Naive thymus-derived CD4-positive, alpha-beta T cell (primary cell): ENCODE measurements at regions not wholly inside any gene's neighbourhood (a gene's known extent, or its start where the extent isn't known, plus 50 kb on each side); places are given as distances from the start of the nearest gene placed in this dataset.

Experiments used
- ATAC-seq: fragments of 150-1000 bp; cut with Tn5 transposase; 2 replicates; pipeline ENCODE4 v1.10.0; 2021; ENCODE audit warnings: mild to moderate bottlenecking, moderate library complexity
- CTCF ChIA-PET: fragments of 350-600 bp; sonication (Branson Sonifier 250); formaldehyde crosslinking; loops from one replicate; lab custom pipeline; 2021; ENCODE audit warnings: antibody characterized with exemption; lab: Charles Lee
- POLR2A ChIA-PET: fragments of 350-600 bp; sonication (Branson Sonifier 250); formaldehyde crosslinking; loops from one replicate; lab custom pipeline; 2021; ENCODE audit warnings: antibody characterized with exemption, inconsistent platforms; lab: Charles Lee
- DNase-seq, 9 donors: peaks; one replicate each; pipeline versions ENCODE4 v3.0.0 to v3.0.0-alpha.2; 2020 to 2022; ENCODE audit warnings: mixed read lengths in 1 of 9
- H3K27ac ChIP-seq: one replicate; pipeline ENCODE4 v1.7.0; 2013; ENCODE audit warnings: mild to moderate bottlenecking, low read depth, low read length, moderate library complexity
- H3K27me3 ChIP-seq, 2 donors: one replicate each; pipeline ENCODE4 v1.7.0; 2013; ENCODE audit warnings: low read length in 2 of 2, mild to moderate bottlenecking in 2 of 2, moderate library complexity in 2 of 2; ENCODE audit not compliant: control insufficient read depth in 2 of 2, insufficient read depth in 2 of 2
- H3K36me3 ChIP-seq, 3 experiments: 1 replicate in 2 of 3; 2 replicates in 1 of 3; pipeline ENCODE4 v1.7.0; 2013; ENCODE audit warnings: low read length in 3 of 3, mild to moderate bottlenecking in 3 of 3, moderate library complexity in 1 of 3; ENCODE audit not compliant: insufficient read depth in 3 of 3, control insufficient read depth in 2 of 3
- H3K4me1 ChIP-seq, 2 donors: one replicate each; pipeline ENCODE4 v1.7.0; 2013; ENCODE audit warnings: low read length in 2 of 2, mild to moderate bottlenecking in 2 of 2, moderate library complexity in 1 of 2; ENCODE audit not compliant: control insufficient read depth in 2 of 2, insufficient read depth in 2 of 2
- H3K4me3 ChIP-seq: 2 replicates; pipeline ENCODE4 v1.7.0; 2013; ENCODE audit warnings: mild to moderate bottlenecking, low read length
- H3K9me3 ChIP-seq, 3 experiments: 1 replicate in 2 of 3; 2 replicates in 1 of 3; pipeline ENCODE4 v1.7.0; 2013; ENCODE audit warnings: low read length in 3 of 3; ENCODE audit not compliant: control insufficient read depth in 2 of 3
- H3K27ac Mint-ChIP-seq, 9 donors: one replicate each; pipeline ENCODE4 v1.8.0; 2020 to 2022; ENCODE audit warnings: mixed read lengths in 9 of 9, mild to moderate bottlenecking in 8 of 9, moderate library complexity in 5 of 9, inconsistent platforms in 2 of 9
- H3K27me3 Mint-ChIP-seq, 5 donors: one replicate each; pipeline ENCODE4 v1.8.0; 2021 to 2022; ENCODE audit warnings: mixed read lengths in 5 of 5, mild to moderate bottlenecking in 1 of 5
- H3K36me3 Mint-ChIP-seq, 5 donors: one replicate each; pipeline ENCODE4 v1.8.0; 2020 to 2022; ENCODE audit warnings: mixed read lengths in 5 of 5, mild to moderate bottlenecking in 3 of 5, inconsistent platforms in 1 of 5
- H3K4me1 Mint-ChIP-seq, 7 donors: one replicate each; pipeline ENCODE4 v1.8.0; 2020 to 2022; ENCODE audit warnings: mixed read lengths in 7 of 7, mild to moderate bottlenecking in 3 of 7, inconsistent platforms in 1 of 7
- H3K4me3 Mint-ChIP-seq, 10 donors: one replicate each; pipeline ENCODE4 v1.8.0; 2020 to 2022; ENCODE audit warnings: mild to moderate bottlenecking in 10 of 10, mixed read lengths in 10 of 10, moderate library complexity in 6 of 10, inconsistent platforms in 2 of 10
- H3K9me3 Mint-ChIP-seq, 11 donors: one replicate each; pipeline ENCODE4 v1.8.0; 2020 to 2022; ENCODE audit warnings: mixed read lengths in 11 of 11, mild to moderate bottlenecking in 4 of 11, inconsistent platforms in 1 of 11, moderate library complexity in 1 of 11
- intact Hi-C, 2 donors: fragments of 100-400 bp; cut with micrococcal nuclease; formaldehyde crosslinking; loops; one replicate each; pipeline ENCODE4 v1.15.1; 2023

DNA sequence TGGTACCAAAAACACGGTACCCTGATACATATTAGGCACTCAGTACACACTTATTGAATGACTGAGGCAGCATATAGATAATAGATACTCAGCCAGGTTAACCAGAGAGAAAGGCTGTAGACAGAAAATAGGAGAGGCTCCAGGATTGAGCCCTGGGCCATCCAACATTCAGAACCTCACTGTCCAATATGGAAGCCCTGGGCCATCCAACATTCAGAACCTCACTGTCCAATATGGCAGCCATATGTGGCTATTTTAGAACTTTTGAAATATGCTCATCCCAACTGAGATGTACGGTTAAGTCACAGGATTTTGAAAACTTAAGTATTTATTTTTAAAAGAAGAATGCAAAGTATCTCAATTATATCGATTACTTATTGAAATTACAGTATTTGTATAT lies 142.5 kb upstream of the ID4 start:
- Histone ChIP-seq H3K27me3 (no peaks in the 10 kb centered on the region), H3K36me3 (no peaks in the 10 kb centered on the region), H3K27ac (no peak overlapping the region), H3K9me3 (no peaks in the 10 kb centered on the region), H3K4me3 (no peak overlapping the region), H3K4me1 (no peaks in the 10 kb centered on the region)
- ChIA-PET POLR2A (no interaction called here), CTCF (no interaction called here)
- no peak for DNase-seq
- no peaks in the 10 kb centered on the region for H3K36me3 Mint-ChIP-seq
- no peak overlapping the region for H3K4me3 Mint-ChIP-seq
- intact Hi-C loops, result no loop called here
- no peak for ATAC-seq
- no peak overlapping the region for H3K27ac Mint-ChIP-seq
- no peaks in the 10 kb centered on the region for H3K4me1 Mint-ChIP-seq
- H3K27me3 Mint-ChIP-seq, result peaks cover 21 to 33% (median 23%) of the 10 kb centered on the region in 5 donors
- H3K9me3 Mint-ChIP-seq, result peaks cover 0 to 14% (median 6%) of the 10 kb centered on the region in 11 donors

DNA sequence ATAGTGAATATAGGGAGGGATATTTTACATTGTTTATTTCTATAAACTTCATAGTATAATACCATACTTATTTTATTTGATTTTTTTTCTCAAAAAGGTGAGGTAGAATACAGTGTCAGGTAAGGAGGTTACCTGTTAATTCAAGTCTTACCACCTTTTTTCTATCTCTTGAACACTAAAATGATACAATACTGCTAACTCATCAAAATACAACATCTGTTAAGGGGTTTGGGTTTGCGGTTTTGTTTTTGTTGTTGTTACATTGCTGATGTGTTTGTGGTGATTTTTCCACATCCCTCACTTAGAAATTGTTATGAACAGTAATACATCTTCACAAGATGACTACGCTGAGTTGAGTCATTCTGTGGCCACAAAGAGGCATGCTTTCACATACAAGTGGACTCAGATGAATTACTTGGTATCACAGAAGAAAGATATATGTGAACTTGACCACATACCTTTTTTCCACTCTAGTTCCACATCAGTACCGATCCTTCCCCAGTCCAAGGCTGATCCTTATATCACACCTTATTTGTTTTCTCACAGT lies 139.4 kb upstream of the ID4 start:
- CTCF ChIA-PET, result no interaction called here
- H3K36me3 Mint-ChIP-seq, result no peaks in the 10 kb centered on the region

DNA sequence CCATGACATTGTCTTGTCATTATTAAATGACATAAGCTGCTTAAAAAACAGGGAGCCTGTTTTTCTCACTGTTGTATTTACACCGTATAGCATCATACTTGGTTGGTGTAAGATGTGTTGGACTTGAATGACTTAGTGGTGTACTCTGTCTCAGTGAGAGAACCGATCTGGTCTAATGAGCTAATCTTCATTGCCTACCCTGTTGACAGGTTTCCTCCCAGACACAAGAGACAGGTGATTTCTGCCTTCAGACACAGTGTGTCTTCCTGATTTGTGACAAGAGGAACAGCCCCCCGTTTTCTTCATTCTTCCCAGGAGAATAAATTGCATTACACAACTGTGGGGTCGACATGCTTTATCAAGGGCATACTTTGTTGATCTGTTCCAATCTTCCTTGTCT lies 137.2 kb upstream of the ID4 start:
- Mint-ChIP-seq H3K4me3 (no peak overlapping the region), H3K27ac (no peak overlapping the region), H3K27me3 (peaks cover 0 to 3% (median 0%) of the 10 kb centered on the region in 5 donors), H3K4me1 (no peaks in the 10 kb centered on the region), H3K36me3 (no peaks in the 10 kb centered on the region), H3K9me3 (peaks cover 0 to 18% (median 4%) of the 10 kb centered on the region in 11 donors)
- intact Hi-C loops, result no loop called here
- Histone ChIP-seq H3K4me3 (no peak overlapping the region), H3K36me3 (no peaks in the 10 kb centered on the region), H3K27ac (no peak overlapping the region), H3K9me3 (no peaks in the 10 kb centered on the region), H3K4me1 (no peaks in the 10 kb centered on the region), H3K27me3 (no peaks in the 10 kb centered on the region)
- POLR2A ChIA-PET, result no interaction called here
- CTCF ChIA-PET, result no interaction called here
- no peak for ATAC-seq
- no peak for DNase-seq

More for the DNA sequence above, 139.4 kb upstream of the ID4 start:
- Mint-ChIP-seq H3K4me3 (no peak overlapping the region), H3K27ac (no peak overlapping the region), H3K9me3 (peaks cover 0 to 14% (median 6%) of the 10 kb centered on the region in 11 donors), H3K4me1 (no peaks in the 10 kb centered on the region), H3K27me3 (peaks cover 0 to 8% (median 4%) of the 10 kb centered on the region in 5 donors)
- H3K27me3 ChIP-seq, result no peaks in the 10 kb centered on the region
- DNase-seq (no peak), ATAC-seq (no peak)
- intact Hi-C loops, result no loop called here
- H3K36me3 ChIP-seq, result no peaks in the 10 kb centered on the region
- H3K27ac ChIP-seq, result no peak overlapping the region
- no peaks in the 10 kb centered on the region for H3K9me3 ChIP-seq
- H3K4me1 ChIP-seq, result no peaks in the 10 kb centered on the region
- no peak overlapping the region for H3K4me3 ChIP-seq
- POLR2A ChIA-PET, result no interaction called here

DNA sequence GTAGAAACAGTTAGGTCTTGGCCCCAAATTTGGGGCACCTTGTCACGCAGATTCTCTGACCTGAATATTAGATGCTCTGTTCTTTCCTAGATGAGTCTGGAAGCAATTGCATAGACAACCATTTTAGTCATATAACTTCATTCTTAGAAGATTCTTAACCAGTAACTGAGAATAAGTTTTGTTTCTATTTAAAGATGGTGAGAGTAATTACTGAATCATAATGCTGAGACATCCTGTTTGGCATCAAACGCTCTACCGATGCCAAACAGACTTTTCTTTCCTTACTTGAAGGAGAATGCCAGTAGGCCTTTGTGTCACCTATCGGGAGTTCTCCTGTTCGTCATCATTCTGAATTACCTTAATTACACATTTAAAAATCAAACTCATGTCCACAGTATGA lies 131.6 kb upstream of the ID4 start:
- DNase-seq (no peak), ATAC-seq (no peak)
- no peaks in the 10 kb centered on the region for H3K27me3 ChIP-seq
- H3K36me3 Mint-ChIP-seq, result no peaks in the 10 kb centered on the region
- no peak overlapping the region for H3K4me3 Mint-ChIP-seq
- no peaks in the 10 kb centered on the region for H3K4me1 Mint-ChIP-seq
- H3K4me3 ChIP-seq, result no peak overlapping the region
- no peak overlapping the region for H3K27ac Mint-ChIP-seq
- no peak overlapping the region for H3K27ac ChIP-seq
- peaks cover 0 to 3% (median 0%) of the 10 kb centered on the region in 5 donors for H3K27me3 Mint-ChIP-seq
- H3K9me3 ChIP-seq, result no peaks in the 10 kb centered on the region
- H3K36me3 ChIP-seq, result no peaks in the 10 kb centered on the region
- peaks cover 0 to 8% (median 3%) of the 10 kb centered on the region in 11 donors for H3K9me3 Mint-ChIP-seq
- intact Hi-C loops, result no loop called here
- ChIA-PET POLR2A (no interaction called here), CTCF (no interaction called here)
- H3K4me1 ChIP-seq, result no peaks in the 10 kb centered on the region

DNA sequence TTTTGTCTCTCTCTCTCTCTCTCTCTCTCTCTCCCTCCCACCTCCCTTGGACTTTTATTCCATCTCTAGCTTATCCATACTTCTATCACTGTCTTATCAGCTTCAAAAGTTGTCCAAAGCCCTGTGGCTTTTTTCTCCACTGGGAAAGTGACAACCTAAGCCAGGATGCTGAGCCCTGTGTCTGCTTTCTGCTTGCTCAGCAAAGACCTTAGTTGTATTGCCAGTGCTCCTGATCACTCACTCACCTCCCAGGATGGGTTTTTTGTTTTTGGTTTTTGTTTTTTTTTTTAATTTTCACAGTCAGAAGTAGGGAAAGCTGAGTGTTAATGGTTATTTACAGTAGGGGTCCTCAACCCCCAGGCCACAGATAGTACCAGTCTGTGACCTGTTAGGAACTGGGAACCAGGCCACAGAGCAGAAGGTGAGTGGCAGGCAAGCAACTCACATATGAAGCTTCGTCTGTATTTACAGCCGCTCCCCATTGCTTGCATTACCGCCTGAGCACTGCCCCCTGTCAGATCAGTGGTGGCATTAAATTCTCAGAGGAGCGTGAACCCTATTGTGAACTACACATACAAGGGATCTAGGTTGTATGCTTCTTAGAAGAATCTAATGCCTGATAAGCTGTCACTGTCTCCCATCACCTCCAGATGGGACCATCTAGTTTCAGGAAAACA lies 125.0 kb upstream of the ID4 start:
- ChIA-PET POLR2A (no interaction called here), CTCF (no interaction called here)
- peaks cover 0 to 3% (median 0%) of the 10 kb centered on the region in 5 donors for H3K27me3 Mint-ChIP-seq
- Histone ChIP-seq H3K27ac (no peak overlapping the region), H3K36me3 (no peaks in the 10 kb centered on the region), H3K9me3 (no peaks in the 10 kb centered on the region), H3K27me3 (no peaks in the 10 kb centered on the region), H3K4me3 (no peak overlapping the region), H3K4me1 (no peaks in the 10 kb centered on the region)
- ATAC-seq (no peak), DNase-seq (no peak)
- H3K36me3 Mint-ChIP-seq, result no peaks in the 10 kb centered on the region
- intact Hi-C loops, result no loop called here
- peaks cover 0 to 4% (median 0%) of the 10 kb centered on the region in 11 donors for H3K9me3 Mint-ChIP-seq
- H3K4me3 Mint-ChIP-seq, result no peak overlapping the region
- H3K27ac Mint-ChIP-seq, result no peak overlapping the region
- H3K4me1 Mint-ChIP-seq, result no peaks in the 10 kb centered on the region

DNA sequence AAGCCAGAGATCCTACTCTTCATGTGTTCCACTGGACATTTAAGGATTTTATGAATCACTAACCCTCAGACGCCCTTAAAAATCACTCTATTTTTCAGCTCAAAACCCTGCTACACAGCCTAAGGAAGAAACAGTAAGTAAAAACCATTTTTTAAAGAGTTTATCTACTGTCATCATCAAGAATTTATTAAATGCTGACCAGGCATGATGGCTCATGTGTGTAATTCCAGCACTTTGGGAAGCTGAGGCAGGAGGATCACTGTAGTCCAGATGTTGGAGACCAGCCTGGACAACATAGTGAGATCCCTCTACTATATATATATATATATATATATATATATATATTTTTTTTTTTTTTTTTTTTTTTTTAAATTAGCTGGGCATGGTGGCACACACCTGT lies 124.2 kb upstream of the ID4 start:
- H3K9me3 ChIP-seq, result no peaks in the 10 kb centered on the region

DNA sequence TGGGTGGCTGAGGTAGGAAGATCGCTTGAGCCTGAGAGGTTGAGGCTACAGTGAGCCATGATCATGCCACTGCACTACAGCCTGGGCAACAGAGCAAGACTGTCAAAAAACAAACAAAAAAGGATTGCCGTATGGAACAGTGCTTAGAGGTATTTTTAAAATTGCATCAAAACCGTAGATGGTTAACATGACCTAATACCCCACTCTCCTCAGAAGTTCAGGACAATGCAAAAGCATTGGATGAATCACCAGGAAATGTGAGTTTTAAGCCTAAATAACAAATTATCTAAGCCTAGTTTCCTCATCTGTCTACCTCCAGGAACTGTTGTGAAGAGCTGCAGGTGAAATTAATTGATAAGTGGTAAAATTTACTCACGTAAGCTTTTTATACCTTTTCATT lies 123.8 kb upstream of the ID4 start:
- Mint-ChIP-seq H3K9me3 (peaks cover 0 to 4% (median 0%) of the 10 kb centered on the region in 11 donors), H3K27me3 (peaks cover 0 to 3% (median 0%) of the 10 kb centered on the region in 5 donors), H3K4me1 (no peaks in the 10 kb centered on the region), H3K36me3 (no peaks in the 10 kb centered on the region), H3K4me3 (no peak overlapping the region), H3K27ac (no peak overlapping the region)
- Histone ChIP-seq H3K36me3 (no peaks in the 10 kb centered on the region), H3K9me3 (no peaks in the 10 kb centered on the region), H3K4me3 (no peak overlapping the region), H3K27me3 (no peaks in the 10 kb centered on the region), H3K27ac (no peak overlapping the region), H3K4me1 (no peaks in the 10 kb centered on the region)
- ATAC-seq, result no peak
- POLR2A ChIA-PET, result no interaction called here
- no peak for DNase-seq
- CTCF ChIA-PET, result no interaction called here
- intact Hi-C loops, result no loop called here

More for the DNA sequence above, 124.2 kb upstream of the ID4 start:
- ATAC-seq (no peak), DNase-seq (no peak)
- peaks cover 0 to 4% (median 0%) of the 10 kb centered on the region in 11 donors for H3K9me3 Mint-ChIP-seq
- CTCF ChIA-PET, result no interaction called here
- H3K27ac Mint-ChIP-seq, result no peak overlapping the region
- Histone ChIP-seq H3K4me1 (no peaks in the 10 kb centered on the region), H3K27ac (no peak overlapping the region), H3K27me3 (no peaks in the 10 kb centered on the region), H3K4me3 (no peak overlapping the region), H3K36me3 (no peaks in the 10 kb centered on the region)
- intact Hi-C loops, result no loop called here
- H3K27me3 Mint-ChIP-seq, result peaks cover 0 to 3% (median 0%) of the 10 kb centered on the region in 5 donors
- H3K4me1 Mint-ChIP-seq, result no peaks in the 10 kb centered on the region
- no peaks in the 10 kb centered on the region for H3K36me3 Mint-ChIP-seq
- H3K4me3 Mint-ChIP-seq, result no peak overlapping the region
- POLR2A ChIA-PET, result no interaction called here
